Progenitor cell of endocrine pancreas (in vitro differentiated cells): ENCODE measurements at regions not wholly inside any gene's neighbourhood (a gene's known extent, or its start where the extent isn't known, plus 50 kb on each side); places are given as distances from the start of the nearest gene placed in this dataset.

Experiments
- DNase-seq: peaks from one replicate; pipeline ENCODE4 v3.0.0; 2021; ENCODE audit warnings: low spot score; ENCODE audit not compliant: unreplicated experiment
- H3K27ac Mint-ChIP-seq: 2 replicates; pipeline ENCODE4 v1.8.0; 2021; ENCODE audit warnings: mild to moderate bottlenecking, moderate library complexity, mixed read lengths
- H3K27me3 Mint-ChIP-seq: 2 replicates; pipeline ENCODE4 v1.8.0; 2021; ENCODE audit warnings: mixed read lengths
- H3K36me3 Mint-ChIP-seq: 2 replicates; pipeline ENCODE4 v1.8.0; 2022; ENCODE audit warnings: mixed read lengths; ENCODE audit not compliant: insufficient read depth
- H3K4me1 Mint-ChIP-seq: 2 replicates; pipeline ENCODE4 v1.8.0; 2021; ENCODE audit warnings: low read depth, mixed read lengths
- H3K4me3 Mint-ChIP-seq: 2 replicates; pipeline ENCODE4 v1.8.0; 2021; ENCODE audit warnings: low read depth, mild to moderate bottlenecking, moderate library complexity, mixed read lengths
- H3K9me3 Mint-ChIP-seq: 2 replicates; pipeline ENCODE4 v1.8.0; 2021; ENCODE audit warnings: low read depth, mixed read lengths
- TF ChIP-seq, protein P1 (sequence below): fragments of 200-600 bp; sonication (generic); IDR thresholded peaks from one replicate; pipeline ENCODE4 v1.5.0; 2021; ENCODE audit warnings: antibody characterized with exemption, mild to moderate bottlenecking; ENCODE audit not compliant: unreplicated experiment

DNA sequence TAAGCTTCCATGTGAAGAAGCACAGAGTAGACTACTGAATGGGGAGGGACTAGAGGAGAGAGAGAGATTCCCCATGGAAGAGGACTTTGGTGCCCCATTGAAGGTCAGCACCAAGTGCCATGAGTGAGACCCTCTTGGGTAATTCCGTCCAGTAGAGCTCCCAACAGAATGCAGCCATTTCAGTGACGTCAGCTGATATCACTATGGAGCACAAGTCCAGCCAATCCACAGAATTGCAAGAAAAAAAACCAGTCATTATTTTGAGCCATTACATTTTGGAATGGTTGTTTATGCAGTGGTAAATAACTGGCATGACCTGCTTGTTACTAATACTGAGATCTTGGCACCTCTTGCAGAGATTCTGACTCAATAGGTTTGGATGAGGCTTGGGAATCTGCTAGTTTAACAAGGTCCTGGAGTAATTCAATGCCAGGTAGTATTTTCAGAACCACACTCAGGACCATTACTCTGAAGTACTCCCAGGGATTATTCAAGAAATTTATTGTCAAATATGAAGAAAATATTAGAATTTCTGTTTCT lies 52.6 kb upstream of the SP8 start:
- no peaks in the 10 kb centered on the region for H3K4me1 Mint-ChIP-seq
- H3K9me3 Mint-ChIP-seq: no peaks in the 10 kb centered on the region
- peaks cover 2% of the 10 kb centered on the region for H3K27me3 Mint-ChIP-seq
- H3K36me3 Mint-ChIP-seq: no peaks in the 10 kb centered on the region
- H3K27ac Mint-ChIP-seq: no peak overlapping the region
- H3K4me3 Mint-ChIP-seq: no peak overlapping the region
- DNase-seq: no peak
- TF ChIP-seq, protein P1, sequence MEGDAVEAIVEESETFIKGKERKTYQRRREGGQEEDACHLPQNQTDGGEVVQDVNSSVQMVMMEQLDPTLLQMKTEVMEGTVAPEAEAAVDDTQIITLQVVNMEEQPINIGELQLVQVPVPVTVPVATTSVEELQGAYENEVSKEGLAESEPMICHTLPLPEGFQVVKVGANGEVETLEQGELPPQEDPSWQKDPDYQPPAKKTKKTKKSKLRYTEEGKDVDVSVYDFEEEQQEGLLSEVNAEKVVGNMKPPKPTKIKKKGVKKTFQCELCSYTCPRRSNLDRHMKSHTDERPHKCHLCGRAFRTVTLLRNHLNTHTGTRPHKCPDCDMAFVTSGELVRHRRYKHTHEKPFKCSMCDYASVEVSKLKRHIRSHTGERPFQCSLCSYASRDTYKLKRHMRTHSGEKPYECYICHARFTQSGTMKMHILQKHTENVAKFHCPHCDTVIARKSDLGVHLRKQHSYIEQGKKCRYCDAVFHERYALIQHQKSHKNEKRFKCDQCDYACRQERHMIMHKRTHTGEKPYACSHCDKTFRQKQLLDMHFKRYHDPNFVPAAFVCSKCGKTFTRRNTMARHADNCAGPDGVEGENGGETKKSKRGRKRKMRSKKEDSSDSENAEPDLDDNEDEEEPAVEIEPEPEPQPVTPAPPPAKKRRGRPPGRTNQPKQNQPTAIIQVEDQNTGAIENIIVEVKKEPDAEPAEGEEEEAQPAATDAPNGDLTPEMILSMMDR: no peak

DNA sequence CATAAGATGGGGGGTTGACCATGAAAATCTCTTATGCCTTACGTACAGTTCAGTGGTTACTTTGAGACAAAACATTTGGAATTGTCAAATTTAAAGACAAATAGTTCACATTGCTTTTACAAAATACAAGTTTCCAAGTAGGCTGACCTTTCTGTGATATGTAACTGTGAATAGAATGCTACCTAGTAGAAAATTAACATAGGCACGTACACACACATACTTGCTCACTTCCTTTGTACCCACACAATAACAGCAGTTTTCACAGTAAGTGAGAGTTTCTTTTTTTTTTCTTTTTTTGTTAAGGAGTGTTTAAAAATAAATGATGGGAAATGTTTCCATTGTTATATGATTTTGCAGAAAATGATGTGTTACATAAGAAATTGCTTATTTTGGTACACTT lies 53.3 kb upstream of the SP8 start:
- no peaks in the 10 kb centered on the region for H3K9me3 Mint-ChIP-seq

DNA sequence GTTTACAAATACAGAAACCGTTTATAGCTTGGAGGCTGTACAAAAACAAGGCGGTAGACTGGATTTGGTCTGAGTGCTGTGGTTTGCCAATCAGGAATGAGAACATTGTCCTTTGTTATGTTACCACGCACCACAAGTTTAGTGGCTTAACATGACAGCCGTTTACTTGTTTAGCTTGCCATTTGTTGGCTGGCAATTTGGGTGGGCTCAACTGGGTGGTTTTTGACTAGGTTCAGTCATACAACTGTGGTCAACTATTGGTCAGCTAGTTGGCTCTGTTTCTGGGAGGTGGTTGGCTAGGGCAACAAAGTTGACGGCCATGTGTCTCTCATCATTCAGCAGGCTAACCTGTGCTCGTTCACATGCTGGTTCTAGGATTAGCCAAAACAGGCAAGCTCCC lies 60.1 kb upstream of the SP8 start:
- TF ChIP-seq, protein P1: no peak
- Mint-ChIP-seq H3K36me3 (no peaks in the 10 kb centered on the region), H3K4me1 (no peaks in the 10 kb centered on the region), H3K4me3 (no peak overlapping the region), H3K27ac (no peak overlapping the region), H3K9me3 (no peaks in the 10 kb centered on the region), H3K27me3 (peaks cover 2% of the 10 kb centered on the region)
- DNase-seq: no peak

More for the DNA sequence above, 53.3 kb upstream of the SP8 start:
- no peaks in the 10 kb centered on the region for H3K36me3 Mint-ChIP-seq
- peaks cover 2% of the 10 kb centered on the region for H3K27me3 Mint-ChIP-seq
- DNase-seq: no peak
- no peaks in the 10 kb centered on the region for H3K4me1 Mint-ChIP-seq
- no peak overlapping the region for H3K4me3 Mint-ChIP-seq
- H3K27ac Mint-ChIP-seq: no peak overlapping the region
- TF ChIP-seq, protein P1: no peak

DNA sequence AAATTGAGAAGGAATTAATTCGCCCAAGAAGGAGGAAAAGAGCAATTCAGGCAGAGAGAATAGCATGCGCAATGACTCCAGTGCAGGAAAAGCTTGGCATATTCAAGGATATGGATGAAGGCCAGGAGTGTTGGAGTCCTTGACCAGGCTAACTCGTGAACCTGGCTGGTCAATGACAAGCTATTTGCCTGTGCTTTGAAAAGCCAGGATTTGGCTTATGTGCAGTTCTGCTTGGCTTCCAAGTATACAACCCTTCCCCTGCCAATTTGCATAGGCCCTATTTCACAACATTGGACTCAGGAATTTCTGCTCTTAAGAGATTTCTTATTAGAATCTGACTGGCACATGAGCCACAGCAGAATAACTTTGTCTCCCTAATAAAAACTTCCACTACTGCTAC lies 72.3 kb upstream of the SP8 start:
- H3K36me3 Mint-ChIP-seq: no peaks in the 10 kb centered on the region
- H3K4me1 Mint-ChIP-seq: peaks cover 1% of the 10 kb centered on the region
- DNase-seq: no peak
- H3K27ac Mint-ChIP-seq: no peak overlapping the region
- no peaks in the 10 kb centered on the region for H3K9me3 Mint-ChIP-seq
- no peaks in the 10 kb centered on the region for H3K27me3 Mint-ChIP-seq
- H3K4me3 Mint-ChIP-seq: no peak overlapping the region
- TF ChIP-seq, protein P1: no peak

DNA sequence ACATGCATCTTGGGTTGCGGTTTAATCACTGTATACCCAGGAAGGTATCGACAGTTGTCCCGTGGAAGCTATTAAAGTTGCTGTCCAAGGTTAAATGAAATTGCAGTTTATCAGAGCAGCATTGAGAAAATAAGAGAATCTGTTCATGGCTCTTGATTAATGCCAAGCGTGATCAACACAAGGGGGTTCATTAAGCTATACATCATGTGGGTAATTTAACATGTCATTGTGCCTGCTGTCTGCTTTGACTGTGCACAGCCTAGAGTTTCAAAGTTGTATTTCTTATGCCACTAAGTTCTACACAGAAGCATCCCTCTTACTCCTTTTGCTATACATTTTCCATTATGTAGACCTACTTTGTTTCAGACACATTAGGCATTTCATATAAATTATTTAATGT lies 74.8 kb upstream of the SP8 start:
- Mint-ChIP-seq H3K27me3 (no peaks in the 10 kb centered on the region), H3K36me3 (no peaks in the 10 kb centered on the region), H3K4me1 (peaks cover 1% of the 10 kb centered on the region), H3K4me3 (no peak overlapping the region), H3K27ac (no peak overlapping the region), H3K9me3 (no peaks in the 10 kb centered on the region)
- TF ChIP-seq, protein P1: no peak
- no peak for DNase-seq
